Nephron progenitor cell (in vitro differentiated cells): ENCODE measurements at regions not wholly inside any gene's neighbourhood (a gene's known extent, or its start where the extent isn't known, plus 50 kb on each side); places are given as distances from the start of the nearest gene placed in this dataset.

Experiments
- DNase-seq: peaks from one replicate; pipeline ENCODE4 v3.0.0; 2021
- H3K27ac Mint-ChIP-seq: 2 replicates; pipeline ENCODE4 v1.8.0; 2021; ENCODE audit warnings: mild to moderate bottlenecking, moderate library complexity, mixed read lengths
- H3K27me3 Mint-ChIP-seq: 2 replicates; pipeline ENCODE4 v1.8.0; 2021; ENCODE audit warnings: mild to moderate bottlenecking, low read depth, mixed read lengths; ENCODE audit not compliant: poor library complexity
- H3K36me3 Mint-ChIP-seq: 2 replicates; pipeline ENCODE4 v1.8.0; 2021; ENCODE audit warnings: low read depth, mixed read lengths
- H3K4me1 Mint-ChIP-seq: 2 replicates; pipeline ENCODE4 v1.8.0; 2021; ENCODE audit warnings: mixed read lengths
- H3K4me3 Mint-ChIP-seq: 2 replicates; pipeline ENCODE4 v1.8.0; 2021; ENCODE audit warnings: mild to moderate bottlenecking, moderate library complexity, mixed read lengths
- H3K9me3 Mint-ChIP-seq: 2 replicates; pipeline ENCODE4 v1.8.0; 2021; ENCODE audit warnings: mild to moderate bottlenecking, moderate library complexity, mixed read lengths
- CTCF ChIP-seq: fragments of 200-600 bp; sonication (generic); IDR thresholded peaks from 2 replicates; pipeline ENCODE4 v1.5.0; 2021; ENCODE audit warnings: antibody characterized with exemption

DNA sequence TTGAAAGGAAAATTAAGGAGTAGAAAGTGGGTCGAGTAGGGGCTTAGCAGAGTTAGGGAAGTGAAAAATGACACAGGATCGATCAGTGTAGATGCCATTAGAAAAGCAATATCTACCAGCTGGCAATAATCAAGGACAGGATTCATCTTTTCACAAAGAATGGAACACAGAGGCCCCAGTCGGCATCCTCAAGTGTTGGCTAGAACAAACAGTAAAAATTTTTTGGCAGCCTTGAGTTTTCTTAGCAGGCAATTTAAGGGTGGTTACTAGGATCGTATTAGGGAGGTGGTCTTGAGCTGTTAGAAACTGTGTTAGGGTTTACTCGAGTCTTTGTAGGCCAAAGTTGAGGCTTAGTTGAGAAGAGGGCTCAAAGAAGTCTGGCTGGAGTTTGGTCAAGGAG lies 658.8 kb upstream of the SGO1 start:
- Mint-ChIP-seq H3K4me1 (peaks cover 2% of the 10 kb centered on the region), H3K36me3 (no peaks in the 10 kb centered on the region), H3K27ac (no peak overlapping the region), H3K9me3 (no peaks in the 10 kb centered on the region), H3K27me3 (no peaks in the 10 kb centered on the region), H3K4me3 (no peak overlapping the region)
- no peak for DNase-seq
- no peak for TF ChIP-seq CTCF

DNA sequence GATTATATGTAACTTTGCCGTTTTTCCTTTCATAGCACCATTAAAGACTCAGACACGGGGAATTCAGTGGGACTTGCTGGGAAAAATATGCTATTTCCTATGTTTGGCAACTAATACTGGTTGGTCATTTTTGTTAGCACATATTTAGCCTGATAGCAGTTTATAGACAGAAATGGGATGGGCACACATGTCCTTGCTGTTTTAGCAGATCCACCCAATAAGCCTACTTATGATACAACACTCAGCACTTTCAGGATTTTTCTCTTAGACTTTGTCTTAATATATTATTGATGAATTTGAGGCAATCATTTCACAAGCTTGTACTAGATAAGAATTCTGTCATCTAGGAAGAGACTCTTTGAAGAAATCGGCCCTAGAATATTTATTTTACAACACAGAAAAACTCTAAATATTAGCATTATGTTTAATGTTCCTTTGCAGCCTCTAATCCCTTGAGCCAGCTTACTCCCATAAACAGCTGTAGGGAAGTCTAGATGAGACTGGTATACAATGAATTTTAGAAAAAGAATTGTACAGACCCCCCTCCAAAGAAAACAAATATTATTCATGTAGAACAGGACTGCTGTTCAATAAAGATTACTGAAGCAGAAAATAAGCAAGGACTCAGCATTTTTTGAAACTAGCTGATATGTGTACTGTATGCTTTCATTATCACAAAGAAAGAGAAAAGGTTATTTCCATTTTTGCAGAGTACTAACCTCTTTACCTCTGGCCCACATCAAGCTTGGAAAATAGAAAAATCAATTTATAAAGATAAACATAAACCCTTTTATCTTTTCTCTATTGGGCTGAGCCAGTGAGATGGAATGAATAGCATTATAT lies 656.8 kb upstream of the SGO1 start:
- H3K4me1 Mint-ChIP-seq: no peaks in the 10 kb centered on the region
- TF ChIP-seq CTCF: no peak
- H3K27ac Mint-ChIP-seq: no peak overlapping the region
- DNase-seq: no peak
- H3K9me3 Mint-ChIP-seq: no peaks in the 10 kb centered on the region
- no peak overlapping the region for H3K4me3 Mint-ChIP-seq
- no peaks in the 10 kb centered on the region for H3K36me3 Mint-ChIP-seq
- no peaks in the 10 kb centered on the region for H3K27me3 Mint-ChIP-seq

DNA sequence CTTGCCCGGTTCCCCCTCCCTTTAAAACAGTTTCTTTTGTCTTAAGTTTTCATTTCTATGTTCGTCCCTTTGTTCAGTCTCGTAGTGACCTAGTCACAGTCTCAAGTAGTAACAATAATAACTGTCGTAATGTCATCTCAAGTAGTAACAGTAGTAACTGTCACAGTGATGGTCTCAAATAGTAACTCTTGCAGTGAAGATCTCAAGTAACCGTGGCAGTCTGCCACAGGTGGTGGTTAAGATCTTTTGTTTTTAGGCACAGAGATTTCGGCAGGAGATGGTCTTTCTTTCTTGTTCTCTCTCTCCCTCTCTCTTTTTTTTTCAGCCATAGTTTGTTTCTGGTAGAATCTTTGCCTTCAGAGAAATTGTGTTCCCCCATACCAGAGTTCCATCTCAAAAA lies 656.0 kb upstream of the SGO1 start:
- H3K4me1 Mint-ChIP-seq: no peaks in the 10 kb centered on the region
- no peak for DNase-seq
- no peak overlapping the region for H3K27ac Mint-ChIP-seq
- no peaks in the 10 kb centered on the region for H3K27me3 Mint-ChIP-seq
- H3K9me3 Mint-ChIP-seq: no peaks in the 10 kb centered on the region
- H3K4me3 Mint-ChIP-seq: no peak overlapping the region
- TF ChIP-seq CTCF: no peak
- no peaks in the 10 kb centered on the region for H3K36me3 Mint-ChIP-seq

DNA sequence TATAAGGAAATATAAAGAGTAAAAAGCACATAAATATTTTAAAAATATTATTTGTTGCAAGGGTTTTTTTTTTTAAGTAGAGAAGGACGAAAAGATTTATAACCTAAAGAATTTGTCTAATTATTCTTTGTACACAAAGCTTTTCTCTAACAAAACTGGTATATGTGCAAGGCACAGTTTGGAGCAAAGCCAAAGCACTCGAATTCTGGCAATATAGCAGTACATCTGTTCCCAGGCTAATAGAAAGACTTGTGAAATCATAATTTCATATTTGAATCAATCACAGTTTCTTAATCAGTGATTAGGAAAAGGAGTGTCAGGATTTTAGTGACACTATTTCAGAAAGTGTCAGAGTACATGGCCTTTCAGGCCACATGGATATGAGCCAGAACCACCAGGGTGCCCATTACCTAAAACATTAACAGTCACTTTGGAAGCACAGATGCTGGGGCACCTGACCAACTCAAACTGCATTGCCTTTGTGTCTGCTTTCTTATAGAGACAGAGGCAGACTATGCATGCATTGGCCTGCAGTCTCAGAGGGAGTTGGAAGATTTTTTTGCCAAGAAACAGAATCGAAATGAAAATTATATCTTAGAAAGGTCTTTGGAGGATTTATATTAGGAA lies 651.8 kb upstream of the SGO1 start:
- no peaks in the 10 kb centered on the region for H3K4me1 Mint-ChIP-seq
- no peak overlapping the region for H3K4me3 Mint-ChIP-seq
- no peaks in the 10 kb centered on the region for H3K9me3 Mint-ChIP-seq
- no peak for TF ChIP-seq CTCF
- H3K27ac Mint-ChIP-seq: no peak overlapping the region
- H3K27me3 Mint-ChIP-seq: no peaks in the 10 kb centered on the region
- DNase-seq: no peak
- H3K36me3 Mint-ChIP-seq: no peaks in the 10 kb centered on the region

- Mint-ChIP-seq H3K36me3 (no peaks in the 10 kb centered on the region), H3K4me3 (no peak overlapping the region), H3K27me3 (no peaks in the 10 kb centered on the region), H3K9me3 (no peaks in the 10 kb centered on the region), H3K27ac (no peak overlapping the region), H3K4me1 (no peaks in the 10 kb centered on the region)
- no peak for TF ChIP-seq CTCF
- DNase-seq: no peak
These were observed 650.8 kb upstream of the SGO1 start for GRCh38 chr3:20836801-20837200.

DNA sequence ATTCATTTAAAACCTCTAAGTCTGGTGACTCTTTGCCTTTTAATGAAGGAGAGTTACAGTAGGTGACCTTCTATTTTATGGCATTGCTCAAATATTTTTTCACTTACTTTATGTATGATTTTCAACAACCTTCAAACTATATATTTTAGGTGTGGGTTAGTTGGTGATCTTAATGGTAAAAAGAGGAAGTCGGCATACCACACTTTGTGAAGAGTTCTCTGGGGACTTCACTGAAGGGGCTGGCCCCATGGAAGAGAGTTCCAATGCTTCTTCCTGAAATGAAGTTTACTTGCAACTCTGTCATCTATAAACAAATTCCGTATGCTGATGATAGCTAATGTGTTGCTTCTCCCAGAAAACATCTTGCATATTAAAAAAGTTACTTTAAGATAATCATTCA lies 647.0 kb upstream of the SGO1 start:
- no peak overlapping the region for H3K27ac Mint-ChIP-seq
- no peak for DNase-seq
- no peaks in the 10 kb centered on the region for H3K27me3 Mint-ChIP-seq
- H3K4me3 Mint-ChIP-seq: no peak overlapping the region
- no peaks in the 10 kb centered on the region for H3K4me1 Mint-ChIP-seq
- no peaks in the 10 kb centered on the region for H3K36me3 Mint-ChIP-seq
- no peak for TF ChIP-seq CTCF
- H3K9me3 Mint-ChIP-seq: no peaks in the 10 kb centered on the region
